ENCODE measurements at regions not wholly inside any gene's neighbourhood (a gene's known extent, or its start where the extent isn't known, plus 50 kb on each side); places are given as distances from the start of the nearest gene placed in this dataset.
A peak's percentile ranks its signal among the peaks of the same experiment; 100 is the strongest.

GRCh38 chr11:116276051-116277044 is 496.4 kb downstream of the BUD13 start:
- no peak for DNase-seq

- DNase-seq: no peak
Observed at GRCh38 chr11:116275635-116276034, 497.2 kb downstream of the BUD13 start.

- DNase-seq: no peak
Observed at GRCh38 chr11:116274521-116274920, 498.3 kb downstream of the BUD13 start.

- DNase-seq: no peak
Observed at GRCh38 chr11:116272181-116272789, 500.5 kb downstream of the BUD13 start.

- DNase-seq: no peak
Observed at GRCh38 chr11:116271479-116271878, 501.3 kb downstream of the BUD13 start.

GRCh38 chr11:116267146-116267545 is 505.6 kb downstream of the BUD13 start:
- peak; percentile 59 for DNase-seq

- no peak for DNase-seq
Observed at GRCh38 chr11:116263770-116264169, 509.0 kb downstream of the BUD13 start.

- DNase-seq: no peak
Observed at GRCh38 chr11:116263019-116263418, 509.8 kb downstream of the BUD13 start.

- no peak for DNase-seq
Observed at GRCh38 chr11:116262370-116262769, 510.4 kb downstream of the BUD13 start.

GRCh38 chr11:116261606-116262005 is 511.2 kb downstream of the BUD13 start:
- DNase-seq: no peak

GRCh38 chr11:116258821-116259220 is 514.0 kb downstream of the BUD13 start:
- no peak for DNase-seq

- DNase-seq: no peak
Observed at GRCh38 chr11:116257883-116258282, 514.9 kb downstream of the BUD13 start.

GRCh38 chr11:116257092-116257491 is 515.7 kb downstream of the BUD13 start:
- DNase-seq: no peak

GRCh38 chr11:116256215-116256614 is 516.6 kb downstream of the BUD13 start:
- DNase-seq: no peak

- DNase-seq: no peak
Observed at GRCh38 chr11:116255321-116255953, 517.4 kb downstream of the BUD13 start.

GRCh38 chr11:116250155-116250554 is 522.6 kb downstream of the BUD13 start:
- no peak for DNase-seq

GRCh38 chr11:116249561-116249960 is 523.2 kb downstream of the BUD13 start:
- DNase-seq: no peak

GRCh38 chr11:116244889-116245288 is 527.9 kb downstream of the BUD13 start:
- no peak for DNase-seq

GRCh38 chr11:116244439-116244838 is 528.3 kb downstream of the BUD13 start:
- DNase-seq: no peak

GRCh38 chr11:116243991-116244390 is 528.8 kb downstream of the BUD13 start:
- DNase-seq: no peak

GRCh38 chr11:116242006-116242405 is 530.8 kb downstream of the BUD13 start:
- no peak for DNase-seq

GRCh38 chr11:116240710-116241109 is 532.1 kb downstream of the BUD13 start:
- no peak for DNase-seq

- DNase-seq: no peak
Observed at GRCh38 chr11:116239247-116239646, 533.5 kb downstream of the BUD13 start.

Data from NCI-H524 treated with DMSO at 0.1 percent for 48 hours (cell line).